Fibroblast of the aortic adventitia (primary cell): ENCODE measurements at regions not wholly inside any gene's neighbourhood (a gene's known extent, or its start where the extent isn't known, plus 50 kb on each side); places are given as distances from the start of the nearest gene placed in this dataset.

Source experiments
- DNase-seq: peaks from one replicate; pipeline ENCODE4 v3.0.0-alpha.2; 2010; ENCODE audit warnings: low read depth
- H3K4me3 ChIP-seq: 2 replicates; pipeline ENCODE4 v1.5.1; 2011; ENCODE audit warnings: low read depth, mild to moderate bottlenecking, control low read depth, low read length, moderate library complexity
- TF ChIP-seq, protein P1 (sequence below): IDR thresholded peaks from 2 replicates; pipeline ENCODE4 v1.5.1; 2011; ENCODE audit warnings: mild to moderate bottlenecking, low read length, control low read depth, inconsistent platforms; ENCODE audit not compliant: insufficient read depth

DNA sequence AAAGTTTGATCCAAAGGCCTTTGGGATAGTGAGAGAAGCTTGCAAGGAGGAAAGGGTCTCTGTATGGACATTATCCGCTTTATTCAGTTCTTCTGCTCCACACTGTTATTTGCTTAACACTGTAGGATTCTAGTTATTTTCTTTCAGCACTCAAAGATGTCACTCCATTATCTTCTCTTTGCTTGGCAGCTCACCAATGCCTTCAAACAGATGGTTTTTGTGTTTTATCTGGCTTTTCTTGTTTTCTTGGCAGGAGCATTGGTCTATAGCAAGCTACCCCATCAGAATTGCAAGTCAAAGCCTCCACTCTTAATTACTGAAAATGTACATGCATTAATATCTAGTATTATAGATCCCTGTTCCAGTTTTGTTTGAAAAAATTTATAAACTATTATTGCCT lies 138.8 kb downstream of the EVA1A start:
- H3K4me3 ChIP-seq = no peak overlapping the region
- no peak for DNase-seq
- TF ChIP-seq, protein P1, sequence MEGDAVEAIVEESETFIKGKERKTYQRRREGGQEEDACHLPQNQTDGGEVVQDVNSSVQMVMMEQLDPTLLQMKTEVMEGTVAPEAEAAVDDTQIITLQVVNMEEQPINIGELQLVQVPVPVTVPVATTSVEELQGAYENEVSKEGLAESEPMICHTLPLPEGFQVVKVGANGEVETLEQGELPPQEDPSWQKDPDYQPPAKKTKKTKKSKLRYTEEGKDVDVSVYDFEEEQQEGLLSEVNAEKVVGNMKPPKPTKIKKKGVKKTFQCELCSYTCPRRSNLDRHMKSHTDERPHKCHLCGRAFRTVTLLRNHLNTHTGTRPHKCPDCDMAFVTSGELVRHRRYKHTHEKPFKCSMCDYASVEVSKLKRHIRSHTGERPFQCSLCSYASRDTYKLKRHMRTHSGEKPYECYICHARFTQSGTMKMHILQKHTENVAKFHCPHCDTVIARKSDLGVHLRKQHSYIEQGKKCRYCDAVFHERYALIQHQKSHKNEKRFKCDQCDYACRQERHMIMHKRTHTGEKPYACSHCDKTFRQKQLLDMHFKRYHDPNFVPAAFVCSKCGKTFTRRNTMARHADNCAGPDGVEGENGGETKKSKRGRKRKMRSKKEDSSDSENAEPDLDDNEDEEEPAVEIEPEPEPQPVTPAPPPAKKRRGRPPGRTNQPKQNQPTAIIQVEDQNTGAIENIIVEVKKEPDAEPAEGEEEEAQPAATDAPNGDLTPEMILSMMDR = no peak

DNA sequence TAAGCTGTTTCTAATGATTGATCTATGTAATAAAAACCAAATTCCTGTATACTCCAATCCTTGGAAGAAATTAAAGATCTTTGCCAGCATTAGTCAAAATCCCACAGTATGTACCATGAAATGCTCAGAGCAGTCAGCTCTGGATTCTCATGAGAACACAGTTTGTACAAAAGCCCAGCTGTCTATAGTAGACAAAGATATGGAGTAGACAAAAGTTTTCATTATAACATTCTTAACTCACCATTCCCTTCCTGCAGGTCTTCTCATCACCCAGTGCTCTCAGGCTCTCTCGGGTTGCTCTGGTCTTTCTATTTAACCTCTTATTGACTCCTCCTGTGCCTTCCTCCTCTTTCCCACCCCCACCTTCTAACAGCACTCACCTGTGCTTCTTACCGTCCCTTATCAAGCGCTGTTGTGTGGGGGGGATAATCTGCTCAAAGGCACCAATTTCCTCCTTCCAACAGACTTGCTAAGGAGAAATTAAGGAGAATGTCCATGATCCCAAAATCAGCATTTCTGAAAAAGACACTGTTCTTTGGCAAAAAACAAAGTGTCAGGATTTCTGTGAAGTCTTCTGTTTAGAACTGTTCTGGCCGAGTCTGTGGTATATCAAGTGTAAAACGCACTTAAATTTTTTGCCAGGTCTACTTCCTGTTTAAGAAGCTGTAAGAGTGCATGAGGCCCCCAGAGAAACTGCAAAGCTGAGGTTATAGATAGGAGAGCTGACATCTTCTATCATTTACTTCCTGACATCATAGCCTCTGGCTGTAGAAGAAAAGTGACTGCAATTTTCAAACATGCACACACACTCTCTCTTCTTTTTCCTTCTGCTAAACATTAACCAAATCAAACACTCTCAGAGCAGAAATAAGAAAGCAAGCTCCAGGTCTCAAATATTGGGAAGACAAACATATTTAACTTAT lies 144.1 kb downstream of the EVA1A start:
- TF ChIP-seq, protein P1 = no peak
- no peak overlapping the region for H3K4me3 ChIP-seq
- no peak for DNase-seq

DNA sequence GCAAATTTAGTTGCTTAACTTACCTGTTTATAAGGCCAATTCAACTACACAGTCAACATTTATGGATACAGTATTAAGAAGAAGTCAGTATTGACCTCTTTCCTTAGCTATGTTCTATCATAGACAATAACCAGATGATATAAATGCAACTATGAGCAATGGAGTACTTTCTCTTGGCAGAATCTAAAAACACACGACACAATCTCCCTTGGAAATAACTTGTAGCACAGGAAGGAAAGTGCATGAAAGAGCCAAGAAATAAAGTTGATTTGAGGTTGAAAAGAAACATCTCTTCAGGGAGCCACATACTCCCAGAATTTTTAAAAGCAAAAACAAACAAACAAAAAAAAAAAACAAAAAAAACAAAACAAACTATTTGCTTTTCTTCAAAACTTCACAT lies 145.0 kb downstream of the EVA1A start:
- H3K4me3 ChIP-seq = no peak overlapping the region
- DNase-seq = no peak
- TF ChIP-seq, protein P1 = no peak

DNA sequence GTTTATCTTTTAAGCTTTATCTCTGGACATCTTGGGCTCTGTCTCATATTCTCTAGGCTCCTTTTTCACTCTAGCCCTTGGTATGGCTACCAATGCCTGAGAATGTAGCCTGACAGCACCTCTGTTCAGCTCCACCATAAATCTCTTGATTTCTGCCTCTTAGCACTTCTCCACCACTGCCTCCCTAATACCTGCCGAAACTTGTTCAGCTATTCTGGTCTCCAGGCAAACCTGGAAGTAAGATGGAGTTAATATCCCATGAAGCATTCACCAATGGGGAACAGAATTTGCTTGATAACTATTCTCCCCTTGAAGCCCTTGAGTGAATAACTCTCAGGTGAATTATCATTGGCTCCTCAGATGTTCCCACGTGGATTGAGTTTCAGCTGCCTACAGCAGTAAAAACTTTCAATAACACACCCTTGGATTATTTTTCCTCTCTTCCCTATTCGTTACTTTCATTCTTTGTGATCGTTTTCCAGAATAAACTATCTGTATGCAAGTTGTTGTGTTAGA lies 145.6 kb downstream of the EVA1A start:
- no peak for DNase-seq
- H3K4me3 ChIP-seq = no peak overlapping the region
- TF ChIP-seq, protein P1 = no peak

DNA sequence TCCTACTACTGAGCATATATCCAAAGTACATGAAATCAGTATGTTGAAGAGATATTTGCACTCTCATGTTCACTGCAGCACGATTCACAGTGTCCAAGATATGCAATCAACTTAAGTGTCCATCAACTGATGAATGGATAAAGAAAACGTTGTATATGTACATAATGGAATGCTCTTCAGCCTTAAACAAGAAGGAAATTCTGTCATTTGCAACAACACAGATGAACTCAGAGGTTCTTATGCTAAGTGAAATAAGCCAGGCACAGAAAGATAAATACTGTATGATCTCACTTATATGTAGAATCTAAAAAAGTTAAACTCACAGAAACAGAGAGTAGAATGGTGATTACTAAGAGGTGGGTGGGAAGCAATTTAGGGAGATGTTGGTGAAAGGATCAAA lies 149.2 kb downstream of the EVA1A start:
- TF ChIP-seq, protein P1 = no peak
- H3K4me3 ChIP-seq = no peak overlapping the region
- DNase-seq = no peak

DNA sequence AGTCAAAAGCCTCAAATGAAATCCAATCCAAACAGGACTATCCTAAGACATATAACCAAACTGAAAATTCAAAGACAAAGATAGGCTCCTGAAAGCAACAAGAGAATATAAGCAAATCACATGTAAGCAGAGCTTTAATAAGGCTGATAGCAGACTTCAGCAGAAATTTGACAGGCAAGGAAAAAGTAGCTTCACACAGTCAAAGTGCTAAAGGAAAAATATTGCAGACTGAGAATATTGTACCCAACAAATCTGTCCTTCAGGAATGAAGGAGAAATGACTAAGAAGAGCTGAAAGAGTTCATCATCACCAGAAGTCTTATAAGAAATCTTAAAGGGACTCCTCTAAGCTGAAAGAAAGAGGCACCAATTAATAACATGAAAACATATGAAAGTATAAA lies 150.0 kb downstream of the EVA1A start:
- TF ChIP-seq, protein P1 = no peak
- DNase-seq = no peak
- H3K4me3 ChIP-seq = no peak overlapping the region
